Esophagus squamous epithelium (tissue), 4 donors: ENCODE measurements at regions not wholly inside any gene's neighbourhood (a gene's known extent, or its start where the extent isn't known, plus 50 kb on each side); places are given as distances from the start of the nearest gene placed in this dataset.

ENCODE experiments used
- CTCF ChIP-seq, 6 experiments: fragments of 450-650 bp in 4 of 6; fragments of 200-600 bp in 2 of 6; sonication (generic) in 2 of 6; IDR thresholded peaks; one replicate each; pipeline ENCODE4 v1.5.1; 2016 to 2019; ENCODE audit warnings: antibody characterized with exemption in 6 of 6, mild to moderate bottlenecking in 4 of 6, moderate library complexity in 4 of 6
- POLR2A ChIP-seq, 4 donors: fragments of 450-650 bp; IDR thresholded peaks; one replicate each; pipeline ENCODE4 v1.6.1; 2017; ENCODE audit warnings: antibody characterized with exemption in 4 of 4, mild to moderate bottlenecking in 4 of 4, moderate library complexity in 3 of 4

GRCh38 chr16:64870859-64871258, 251.0 kb downstream of the CDH11 start:
- TF ChIP-seq CTCF (IDR thresholded peaks at IDR 0.05) = no peak
- no peak for TF ChIP-seq POLR2A (IDR thresholded peaks at IDR 0.05)
